22Rv1 (cell line): ENCODE measurements at regions not wholly inside any gene's neighbourhood (a gene's known extent, or its start where the extent isn't known, plus 50 kb on each side); places are given as distances from the start of the nearest gene placed in this dataset.

Experiments
- H3K27ac ChIP-seq: fragments of 450-650 bp; 2 replicates; pipeline ENCODE4 v1.5.1; 2017
- CTCF ChIP-seq: fragments of 450-650 bp; IDR thresholded peaks from 2 replicates; pipeline ENCODE4 v1.5.1; 2017; ENCODE audit warnings: mild to moderate bottlenecking
- ZFX ChIP-seq: fragments of 450-650 bp; IDR thresholded peaks from 2 replicates; pipeline ENCODE4 v1.6.1; 2017; ENCODE audit warnings: antibody characterized with exemption, borderline replicate concordance

GRCh38 chr19:28972058-28972852, 240.7 kb downstream of the UQCRFS1 start:
- TF ChIP-seq CTCF = no peak
- no peak for TF ChIP-seq ZFX
- H3K27ac ChIP-seq = no peak overlapping the region

- TF ChIP-seq ZFX (no peak), CTCF (no peak)
- H3K27ac ChIP-seq = no peak overlapping the region
Observed at GRCh38 chr19:28971513-28971912, 241.4 kb downstream of the UQCRFS1 start.

GRCh38 chr19:28971049-28971448, 241.9 kb downstream of the UQCRFS1 start:
- TF ChIP-seq ZFX (no peak), CTCF (no peak)
- no peak overlapping the region for H3K27ac ChIP-seq

- no peak for TF ChIP-seq CTCF
- no peak for TF ChIP-seq ZFX
- no peak overlapping the region for H3K27ac ChIP-seq
Observed at GRCh38 chr19:28968721-28969120, 244.2 kb downstream of the UQCRFS1 start.

GRCh38 chr19:28966737-28967399, 246.1 kb downstream of the UQCRFS1 start:
- H3K27ac ChIP-seq = no peak overlapping the region
- no peak for TF ChIP-seq CTCF

- no peak overlapping the region for H3K27ac ChIP-seq
- TF ChIP-seq CTCF (no peak), ZFX (no peak)
Observed at GRCh38 chr19:28964500-28964899, 248.5 kb downstream of the UQCRFS1 start.
